GM19328 (cell line): ENCODE measurements at regions not wholly inside any gene's neighbourhood (a gene's known extent, or its start where the extent isn't known, plus 50 kb on each side); places are given as distances from the start of the nearest gene placed in this dataset.
"Not testable (repeated sequence)": the region's sequence is repeated elsewhere in the genome, so short reads cannot be mapped to it uniquely, and the experiment has no call there.

Experiments used
- ATAC-seq: cut with Tn5 transposase; IDR thresholded peaks from one replicate; pipeline ENCODE4 v1.9.1; 2021; ENCODE audit warnings: mild to moderate bottlenecking, moderate library complexity; ENCODE audit not compliant: unreplicated experiment

DNA sequence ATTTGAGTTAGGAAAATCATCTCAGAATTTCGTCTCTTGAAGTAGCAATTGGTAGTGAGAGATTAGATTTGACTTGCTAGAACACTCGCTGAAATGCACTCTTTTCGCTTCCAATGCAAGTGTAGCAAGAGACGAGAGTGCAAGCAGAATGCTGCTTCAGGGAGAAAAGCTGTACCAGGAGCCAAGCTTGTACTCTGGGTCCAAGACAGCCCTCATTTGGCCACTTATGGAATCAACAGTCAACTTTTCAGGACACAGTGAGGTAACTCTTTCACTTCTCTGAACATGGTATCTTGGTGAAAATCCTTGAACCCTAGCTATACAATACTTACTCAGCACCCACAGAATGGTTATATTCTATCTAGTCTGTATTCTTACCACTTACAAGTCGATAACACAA, 107.6 kb upstream of the TERB2 start:
- ATAC-seq: not testable (repeated sequence)

DNA sequence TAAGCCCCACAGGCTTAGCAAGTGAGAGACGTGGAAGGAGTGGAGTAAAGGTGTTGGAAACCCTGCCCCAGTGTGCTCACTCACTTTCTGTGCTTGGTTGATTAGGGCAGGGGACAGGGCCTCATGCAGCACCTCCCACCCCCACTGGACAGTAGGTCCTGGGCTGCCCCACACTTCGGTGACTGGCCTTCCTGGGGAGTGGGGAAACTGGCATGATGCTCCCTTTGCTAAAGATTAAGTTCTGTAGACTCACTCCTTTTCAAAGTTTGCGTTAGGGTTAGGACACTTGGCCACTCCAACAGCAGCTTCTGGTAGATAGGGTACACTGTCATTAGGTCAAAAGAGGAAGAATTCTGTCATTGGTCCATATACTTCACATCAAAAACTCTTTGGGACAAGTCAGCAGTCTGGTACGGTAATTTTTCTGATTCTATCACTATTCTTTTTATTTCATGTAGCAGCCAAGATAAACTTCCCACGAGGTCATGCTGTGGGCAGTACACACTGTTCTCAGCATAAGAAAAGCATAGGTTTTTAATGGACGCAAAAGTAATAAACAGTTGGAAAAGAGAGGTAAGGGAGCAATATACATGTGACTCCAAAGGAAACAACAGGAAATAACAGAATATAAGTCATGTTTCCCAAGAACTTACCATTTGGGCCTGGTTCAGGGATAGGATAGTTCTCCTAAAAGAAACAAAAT, 106.6 kb upstream of the TERB2 start:
- not testable (repeated sequence) for ATAC-seq

DNA sequence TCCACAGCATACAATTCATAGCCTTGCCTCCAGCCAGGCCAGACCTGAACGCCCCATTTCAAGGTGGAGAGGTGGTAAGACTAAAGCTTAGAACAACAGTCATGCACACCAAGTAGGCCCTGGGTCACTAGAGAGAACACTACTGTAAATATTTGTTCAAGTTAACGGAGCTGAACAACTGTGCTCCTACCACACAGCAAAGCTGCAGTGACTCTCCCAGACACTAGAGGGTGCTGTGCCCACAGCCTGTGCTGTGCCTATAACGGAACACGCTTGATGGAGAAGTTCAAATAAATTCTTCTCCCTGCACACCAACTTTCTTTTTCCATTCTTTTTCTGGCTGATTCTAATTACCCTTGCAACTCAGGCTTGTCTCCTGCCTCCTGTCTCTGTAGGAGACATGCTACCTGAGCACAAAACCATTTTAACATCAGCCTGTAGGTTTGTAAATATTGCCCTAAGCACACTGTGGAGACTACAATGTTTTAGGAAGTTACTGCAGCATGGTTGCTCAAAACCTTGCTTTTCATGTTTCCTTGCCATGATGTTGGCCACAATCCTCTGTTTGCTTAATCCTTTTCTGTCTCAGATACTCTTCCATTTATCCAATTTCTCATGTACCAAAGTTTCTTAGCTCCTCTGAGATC, 103.1 kb upstream of the TERB2 start:
- peak; percentile 62 for ATAC-seq

GRCh38 chr15:44854696-44855095, 101.8 kb upstream of the TERB2 start:
- ATAC-seq: not testable (repeated sequence)

DNA sequence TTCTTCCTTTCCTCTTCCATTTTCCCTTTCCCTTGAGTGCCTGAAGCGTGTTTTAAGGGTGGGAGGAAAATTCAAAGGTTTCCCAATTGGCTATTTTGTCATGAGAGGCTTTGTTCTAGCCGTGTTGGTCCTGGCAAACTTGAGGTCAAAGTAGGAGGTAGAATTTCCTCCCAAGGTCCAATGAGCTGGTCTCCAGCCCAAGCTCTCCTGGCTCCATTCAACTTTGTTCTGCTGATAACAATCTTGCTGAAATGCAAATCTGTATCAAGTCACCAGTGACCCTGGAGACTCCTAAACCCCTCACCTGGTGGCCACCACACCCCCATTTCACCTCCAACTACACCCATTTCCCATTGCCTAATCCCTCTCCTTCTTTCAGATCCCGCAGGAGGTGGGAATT, 100.2 kb upstream of the TERB2 start:
- not testable (repeated sequence) for ATAC-seq

DNA sequence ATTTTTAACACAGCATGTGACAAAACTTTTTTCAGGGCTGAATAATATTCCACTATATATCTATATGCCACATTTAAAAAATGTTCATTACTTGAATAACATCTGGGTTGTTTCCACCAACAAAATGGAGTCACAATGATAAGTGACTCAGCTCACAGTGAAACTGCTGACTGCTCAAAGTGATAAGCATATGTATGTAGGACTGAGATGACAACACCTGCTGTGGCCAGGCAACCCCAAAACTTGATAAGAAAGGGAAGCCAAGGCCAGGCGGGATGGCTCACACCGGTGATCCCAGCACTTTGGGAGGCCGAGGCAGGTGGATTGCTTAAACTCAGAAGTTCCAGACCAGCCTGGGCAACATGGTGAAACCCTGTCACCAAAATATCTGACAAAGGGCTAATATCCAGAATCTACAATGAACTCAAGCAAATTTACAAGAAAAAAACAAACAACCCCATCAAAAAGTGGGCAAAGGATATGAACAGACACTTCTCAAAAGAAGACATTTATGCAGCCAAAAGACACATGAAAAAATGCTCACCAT, 99.2 kb upstream of the TERB2 start:
- not testable (repeated sequence) for ATAC-seq

- ATAC-seq: not testable (repeated sequence)
Measured at GRCh38 chr15:44859088-44859487, 97.4 kb upstream of the TERB2 start.

- not testable (repeated sequence) for ATAC-seq
Measured at GRCh38 chr15:44860168-44860567, 96.3 kb upstream of the TERB2 start.

- no peak for ATAC-seq
Measured at GRCh38 chr15:44861439-44861910, 95.0 kb upstream of the TERB2 start.

- no peak for ATAC-seq
Measured at GRCh38 chr15:44861917-44862316, 94.6 kb upstream of the TERB2 start.

- not testable (repeated sequence) for ATAC-seq
Measured at GRCh38 chr15:44862866-44863265, 93.6 kb upstream of the TERB2 start.

- ATAC-seq: not testable (repeated sequence)
Measured at GRCh38 chr15:44868100-44868499, 88.4 kb upstream of the TERB2 start.

- ATAC-seq: not testable (repeated sequence)
Measured at GRCh38 chr15:44870125-44870524, 86.4 kb upstream of the TERB2 start.

DNA sequence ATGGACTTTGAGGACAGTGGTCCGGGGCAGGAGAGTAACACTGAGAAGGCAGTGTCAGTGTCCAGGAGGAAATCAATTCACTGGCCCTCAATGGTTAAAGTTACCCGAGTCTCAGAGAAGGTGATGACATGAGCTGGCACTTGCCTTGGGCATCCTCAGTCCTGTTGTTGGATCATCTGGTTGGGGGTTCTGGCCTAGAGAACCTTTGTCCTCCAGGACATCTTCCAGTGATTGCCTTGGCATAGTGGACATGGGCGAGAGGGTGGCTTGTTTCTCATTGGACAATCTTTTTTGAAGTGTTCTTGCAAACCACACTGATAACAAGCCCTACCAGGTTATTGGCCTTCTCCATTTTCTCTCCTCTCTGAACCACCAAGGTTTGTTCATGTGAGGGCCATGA, 83.4 kb upstream of the TERB2 start:
- no peak for ATAC-seq

GRCh38 chr15:44879066-44879465, 77.4 kb upstream of the TERB2 start:
- no peak for ATAC-seq

- peak; percentile 60 for ATAC-seq
Measured at GRCh38 chr15:44882499-44882968, 74.0 kb upstream of the TERB2 start.

DNA sequence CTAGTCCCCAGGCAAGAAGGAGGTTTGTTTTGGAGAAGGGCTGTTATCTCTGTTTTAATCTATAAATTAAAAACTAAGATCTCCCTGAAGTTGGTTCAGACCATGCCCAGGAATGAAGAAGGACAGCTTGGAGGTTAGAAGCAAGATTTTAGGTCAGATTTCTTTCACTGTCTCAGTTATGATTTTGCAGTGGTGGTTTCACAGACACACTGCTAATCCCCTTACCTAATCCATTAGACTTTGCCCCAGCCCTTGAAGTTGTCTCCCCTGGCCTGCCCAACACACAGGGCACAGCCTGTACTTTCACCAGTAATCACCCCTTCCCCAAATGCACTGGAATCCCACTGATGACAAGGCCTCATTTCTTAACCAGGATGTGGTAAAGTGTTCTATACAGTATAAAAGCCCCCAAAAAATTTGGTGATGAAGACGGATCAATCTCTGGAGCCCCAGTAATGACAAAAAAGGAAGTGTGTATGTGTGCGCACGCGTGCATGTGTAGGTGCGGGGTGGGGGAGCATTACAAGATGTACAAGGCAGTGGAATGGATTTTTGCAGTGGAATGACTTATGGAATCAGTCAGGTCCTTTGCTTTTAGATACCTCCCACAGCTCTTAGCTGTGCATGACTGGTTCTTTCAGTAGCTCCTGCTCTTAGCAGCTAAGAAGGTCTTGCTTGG, 73.1 kb upstream of the TERB2 start:
- no peak for ATAC-seq

DNA sequence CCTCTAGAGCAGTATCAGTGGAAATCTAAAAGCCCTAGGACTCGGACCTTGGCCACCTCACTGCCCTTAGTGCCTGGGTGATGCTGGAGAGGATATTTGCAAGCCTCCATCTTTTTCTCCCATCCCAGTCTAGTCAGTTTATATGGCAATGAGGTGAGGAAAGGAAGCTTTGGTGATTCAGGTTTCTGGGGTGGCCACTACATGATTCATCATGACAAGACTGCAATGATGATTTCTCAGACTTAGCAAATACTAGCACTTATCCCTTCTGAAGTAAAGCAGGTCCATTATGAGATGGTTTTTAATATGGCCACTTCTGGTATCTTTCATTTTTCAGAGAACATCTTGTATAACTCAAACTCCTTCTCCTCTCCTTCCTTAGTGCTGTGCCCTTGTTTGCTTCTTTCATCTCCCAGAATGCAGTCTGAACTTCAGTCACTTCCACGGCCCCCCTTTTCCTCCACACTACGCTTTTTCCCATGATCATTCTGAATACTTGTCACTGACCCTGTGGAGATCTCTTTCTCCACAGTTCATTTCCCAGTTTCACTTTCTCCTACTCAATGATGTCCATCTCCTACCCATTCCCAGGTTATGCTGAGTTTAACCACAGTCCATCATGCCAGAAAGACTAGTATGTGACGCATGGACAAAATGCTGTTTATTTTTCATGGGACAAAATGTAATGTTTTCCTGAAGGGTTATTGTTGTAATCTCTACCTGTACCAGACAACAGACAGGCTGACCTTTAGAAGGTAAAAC, 57.4 kb upstream of the TERB2 start:
- ATAC-seq: not testable (repeated sequence)

- not testable (repeated sequence) for ATAC-seq
Measured at GRCh38 chr15:44899775-44900174, 56.7 kb upstream of the TERB2 start.

DNA sequence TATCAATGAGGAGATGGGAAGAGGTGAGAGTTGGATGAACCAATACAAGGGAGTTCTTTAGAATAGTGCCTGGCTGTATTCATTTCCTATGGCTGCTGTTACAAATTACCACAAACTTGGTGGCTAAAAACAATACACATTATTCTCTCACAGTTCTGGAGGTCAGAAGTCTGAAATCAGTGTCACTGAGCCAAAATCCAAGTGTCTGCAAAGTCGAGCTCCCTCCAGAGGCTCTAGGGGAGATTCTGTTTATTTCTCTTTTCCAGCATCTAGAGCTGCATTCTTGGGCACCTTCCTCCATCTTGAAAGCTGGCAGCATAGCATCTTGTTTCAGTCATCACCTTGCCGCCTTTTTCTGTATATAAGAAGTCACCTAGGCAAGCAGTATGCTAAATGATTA, 55.7 kb upstream of the TERB2 start:
- ATAC-seq: not testable (repeated sequence)

- not testable (repeated sequence) for ATAC-seq
Measured at GRCh38 chr15:44903281-44903680, 53.2 kb upstream of the TERB2 start.
